Nephron progenitor cell (in vitro differentiated cells): ENCODE measurements at regions not wholly inside any gene's neighbourhood (a gene's known extent, or its start where the extent isn't known, plus 50 kb on each side); places are given as distances from the start of the nearest gene placed in this dataset.

Experiments
- DNase-seq: peaks from one replicate; pipeline ENCODE4 v3.0.0; 2021
- H3K27ac Mint-ChIP-seq: 2 replicates; pipeline ENCODE4 v1.8.0; 2021; ENCODE audit warnings: mild to moderate bottlenecking, moderate library complexity, mixed read lengths
- H3K27me3 Mint-ChIP-seq: 2 replicates; pipeline ENCODE4 v1.8.0; 2021; ENCODE audit warnings: mild to moderate bottlenecking, low read depth, mixed read lengths; ENCODE audit not compliant: poor library complexity
- H3K36me3 Mint-ChIP-seq: 2 replicates; pipeline ENCODE4 v1.8.0; 2021; ENCODE audit warnings: low read depth, mixed read lengths
- H3K4me1 Mint-ChIP-seq: 2 replicates; pipeline ENCODE4 v1.8.0; 2021; ENCODE audit warnings: mixed read lengths
- H3K4me3 Mint-ChIP-seq: 2 replicates; pipeline ENCODE4 v1.8.0; 2021; ENCODE audit warnings: mild to moderate bottlenecking, moderate library complexity, mixed read lengths
- H3K9me3 Mint-ChIP-seq: 2 replicates; pipeline ENCODE4 v1.8.0; 2021; ENCODE audit warnings: mild to moderate bottlenecking, moderate library complexity, mixed read lengths
- CTCF ChIP-seq: fragments of 200-600 bp; sonication (generic); IDR thresholded peaks from 2 replicates; pipeline ENCODE4 v1.5.0; 2021; ENCODE audit warnings: antibody characterized with exemption

- Mint-ChIP-seq H3K36me3 (no peaks in the 10 kb centered on the region), H3K4me1 (peaks cover 5% of the 10 kb centered on the region), H3K4me3 (no peak overlapping the region), H3K27me3 (peaks cover 61% of the 10 kb centered on the region), H3K9me3 (peaks cover 21% of the 10 kb centered on the region), H3K27ac (no peak overlapping the region)
- no peak for TF ChIP-seq CTCF
- no peak for DNase-seq
These were observed 58.4 kb upstream of the EN2 start for GRCh38 chr7:155399577-155399976.

- H3K9me3 Mint-ChIP-seq, result peaks cover 21% of the 10 kb centered on the region
- H3K4me1 Mint-ChIP-seq, result peaks cover 8% of the 10 kb centered on the region
- no peak for TF ChIP-seq CTCF
- no peak overlapping the region for H3K27ac Mint-ChIP-seq
- no peak overlapping the region for H3K4me3 Mint-ChIP-seq
- DNase-seq, result no peak
- peaks cover 59% of the 10 kb centered on the region for H3K27me3 Mint-ChIP-seq
- H3K36me3 Mint-ChIP-seq, result no peaks in the 10 kb centered on the region
These were observed 56.7 kb upstream of the EN2 start for GRCh38 chr7:155401231-155401630.

GRCh38 chr7:155401884-155402283 is 56.0 kb upstream of the EN2 start:
- H3K27me3 Mint-ChIP-seq, result peaks cover 64% of the 10 kb centered on the region
- H3K4me1 Mint-ChIP-seq, result peaks cover 11% of the 10 kb centered on the region
- DNase-seq, result no peak
- peaks cover 21% of the 10 kb centered on the region for H3K9me3 Mint-ChIP-seq
- H3K27ac Mint-ChIP-seq, result no peak overlapping the region
- TF ChIP-seq CTCF, result no peak
- H3K36me3 Mint-ChIP-seq, result no peaks in the 10 kb centered on the region
- no peak overlapping the region for H3K4me3 Mint-ChIP-seq

GRCh38 chr7:155402941-155403340 is 55.0 kb upstream of the EN2 start:
- H3K36me3 Mint-ChIP-seq, result no peaks in the 10 kb centered on the region
- TF ChIP-seq CTCF, result no peak
- H3K27me3 Mint-ChIP-seq, result peaks cover 64% of the 10 kb centered on the region
- H3K9me3 Mint-ChIP-seq, result peaks cover 15% of the 10 kb centered on the region
- no peak for DNase-seq
- H3K27ac Mint-ChIP-seq, result peak overlapping the region; percentile 21
- peaks cover 6% of the 10 kb centered on the region for H3K4me1 Mint-ChIP-seq
- no peak overlapping the region for H3K4me3 Mint-ChIP-seq

GRCh38 chr7:155404976-155405375 is 53.0 kb upstream of the EN2 start:
- no peak overlapping the region for H3K4me3 Mint-ChIP-seq

More at GRCh38 chr7:155404976-155405375, 53.0 kb upstream of the EN2 start:
- peaks cover 12% of the 10 kb centered on the region for H3K9me3 Mint-ChIP-seq
- no peaks in the 10 kb centered on the region for H3K36me3 Mint-ChIP-seq
- TF ChIP-seq CTCF, result no peak
- DNase-seq, result no peak
- no peak overlapping the region for H3K27ac Mint-ChIP-seq
- H3K4me1 Mint-ChIP-seq, result peaks cover 17% of the 10 kb centered on the region
- H3K27me3 Mint-ChIP-seq, result peaks cover 65% of the 10 kb centered on the region
